ENCODE measurements at regions not wholly inside any gene's neighbourhood (a gene's known extent, or its start where the extent isn't known, plus 50 kb on each side); places are given as distances from the start of the nearest gene placed in this dataset.

DNA sequence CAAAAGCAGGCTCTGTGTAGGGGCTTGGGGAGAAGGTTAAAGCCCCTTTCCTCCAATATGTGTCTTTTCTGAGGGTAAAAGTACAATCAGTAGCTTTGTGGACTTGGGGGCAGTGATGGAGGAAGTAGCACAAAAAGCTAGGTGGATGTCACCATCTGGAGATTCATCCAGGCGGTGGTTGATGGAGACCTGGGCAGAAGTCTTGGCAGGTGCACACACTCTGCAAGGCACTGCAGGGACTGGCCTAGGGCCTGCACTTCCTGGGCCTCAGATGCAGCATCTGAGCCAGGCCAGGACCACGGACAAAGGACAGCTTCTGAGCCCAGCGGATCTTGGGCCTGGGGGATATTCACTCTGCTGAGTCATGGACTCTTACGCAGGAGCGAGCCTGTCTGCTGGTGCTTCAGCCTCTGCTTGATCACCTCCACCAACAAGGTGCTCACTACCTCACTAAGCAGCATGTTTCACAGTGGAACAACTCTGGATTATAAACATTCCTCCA lies 391.1 kb downstream of the TNS1 start:
- DNase-seq (ENCODE audit: low read depth, low spot score) = no peak
- H3K4me3 ChIP-seq (ENCODE audit: low read depth, low read length) = no peak overlapping the region
- TF ChIP-seq CTCF (IDR thresholded peaks at IDR 0.05; ENCODE audit: low read depth, low read length) = no peak
- in situ Hi-C loops (cut with HindIII; ENCODE audit: low sequenced_read_pairs) = no loop called here

- no peak overlapping the region for H3K4me3 ChIP-seq (ENCODE audit: low read depth, low read length)
- in situ Hi-C loops (cut with HindIII; ENCODE audit: low sequenced_read_pairs) = no loop called here
- DNase-seq (ENCODE audit: low read depth, low spot score) = no peak
- no peak for TF ChIP-seq CTCF (IDR thresholded peaks at IDR 0.05; ENCODE audit: low read depth, low read length)
Measured at GRCh38 chr2:217611056-217611455, 391.7 kb downstream of the TNS1 start.

DNA sequence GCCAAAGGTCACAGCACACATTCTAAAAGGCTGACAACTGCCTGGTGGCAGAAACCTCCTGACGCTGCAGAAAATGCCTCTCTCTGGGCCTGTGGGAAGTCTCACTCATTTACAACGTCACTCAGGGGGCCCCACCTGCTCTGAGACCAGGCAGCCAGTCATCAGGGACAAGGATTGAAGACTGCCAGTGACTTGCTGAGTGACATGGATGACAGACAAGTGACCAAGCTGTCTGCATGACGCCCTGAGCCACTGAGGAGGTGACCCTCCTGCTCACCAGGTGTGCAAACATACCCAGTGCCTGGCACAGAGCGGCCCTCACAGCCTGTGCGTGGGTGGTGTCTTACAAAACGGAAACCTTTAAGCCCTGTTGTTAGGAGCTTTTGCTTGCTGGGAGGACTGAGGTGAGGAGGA lies 392.4 kb downstream of the TNS1 start:
- no peak for DNase-seq (ENCODE audit: low read depth, low spot score)
- no peak for TF ChIP-seq CTCF (IDR thresholded peaks at IDR 0.05; ENCODE audit: low read depth, low read length)
- in situ Hi-C loops (cut with HindIII; ENCODE audit: low sequenced_read_pairs) = no loop called here
- no peak overlapping the region for H3K4me3 ChIP-seq (ENCODE audit: low read depth, low read length)

- DNase-seq (ENCODE audit: low read depth, low spot score) = no peak
- no peak for TF ChIP-seq CTCF (IDR thresholded peaks at IDR 0.05; ENCODE audit: low read depth, low read length)
- no peak overlapping the region for H3K4me3 ChIP-seq (ENCODE audit: low read depth, low read length)
- in situ Hi-C loops (cut with HindIII; ENCODE audit: low sequenced_read_pairs) = no loop called here
Measured at GRCh38 chr2:217609952-217610351, 392.8 kb downstream of the TNS1 start.

GRCh38 chr2:217606296-217606695 lies 396.5 kb downstream of the TNS1 start:
- in situ Hi-C loops (cut with HindIII; ENCODE audit: low sequenced_read_pairs) = no loop called here
- DNase-seq (ENCODE audit: low read depth, low spot score) = no peak
- TF ChIP-seq CTCF (IDR thresholded peaks at IDR 0.05; ENCODE audit: low read depth, low read length) = no peak
- no peak overlapping the region for H3K4me3 ChIP-seq (ENCODE audit: low read depth, low read length)

- DNase-seq (ENCODE audit: low read depth, low spot score) = no peak
- no peak for TF ChIP-seq CTCF (IDR thresholded peaks at IDR 0.05; ENCODE audit: low read depth, low read length)
- H3K4me3 ChIP-seq (ENCODE audit: low read depth, low read length) = no peak overlapping the region
- in situ Hi-C loops (cut with HindIII; ENCODE audit: low sequenced_read_pairs) = no loop called here
Measured at GRCh38 chr2:217604527-217605194, 398.1 kb downstream of the TNS1 start.

Measured in astrocyte of the spinal cord (primary cell).